GM23248 (cell line): ENCODE measurements at regions not wholly inside any gene's neighbourhood (a gene's known extent, or its start where the extent isn't known, plus 50 kb on each side); places are given as distances from the start of the nearest gene placed in this dataset.

ENCODE experiments used
- EZH2 ChIP-seq: fragments of 200-600 bp; sonication (generic); IDR thresholded peaks from 2 replicates; pipeline ENCODE4 v1.6.1; 2018; ENCODE audit warnings: antibody characterized with exemption, mild to moderate bottlenecking; ENCODE audit not compliant: insufficient read depth, poor library complexity, severe bottlenecking
- EZH2phosphoT487 ChIP-seq: fragments of 200-600 bp; sonication (generic); IDR thresholded peaks from 2 replicates; pipeline ENCODE4 v1.6.1; 2018; ENCODE audit warnings: antibody characterized with exemption, moderate library complexity, mild to moderate bottlenecking, low read depth; ENCODE audit not compliant: insufficient read depth

DNA sequence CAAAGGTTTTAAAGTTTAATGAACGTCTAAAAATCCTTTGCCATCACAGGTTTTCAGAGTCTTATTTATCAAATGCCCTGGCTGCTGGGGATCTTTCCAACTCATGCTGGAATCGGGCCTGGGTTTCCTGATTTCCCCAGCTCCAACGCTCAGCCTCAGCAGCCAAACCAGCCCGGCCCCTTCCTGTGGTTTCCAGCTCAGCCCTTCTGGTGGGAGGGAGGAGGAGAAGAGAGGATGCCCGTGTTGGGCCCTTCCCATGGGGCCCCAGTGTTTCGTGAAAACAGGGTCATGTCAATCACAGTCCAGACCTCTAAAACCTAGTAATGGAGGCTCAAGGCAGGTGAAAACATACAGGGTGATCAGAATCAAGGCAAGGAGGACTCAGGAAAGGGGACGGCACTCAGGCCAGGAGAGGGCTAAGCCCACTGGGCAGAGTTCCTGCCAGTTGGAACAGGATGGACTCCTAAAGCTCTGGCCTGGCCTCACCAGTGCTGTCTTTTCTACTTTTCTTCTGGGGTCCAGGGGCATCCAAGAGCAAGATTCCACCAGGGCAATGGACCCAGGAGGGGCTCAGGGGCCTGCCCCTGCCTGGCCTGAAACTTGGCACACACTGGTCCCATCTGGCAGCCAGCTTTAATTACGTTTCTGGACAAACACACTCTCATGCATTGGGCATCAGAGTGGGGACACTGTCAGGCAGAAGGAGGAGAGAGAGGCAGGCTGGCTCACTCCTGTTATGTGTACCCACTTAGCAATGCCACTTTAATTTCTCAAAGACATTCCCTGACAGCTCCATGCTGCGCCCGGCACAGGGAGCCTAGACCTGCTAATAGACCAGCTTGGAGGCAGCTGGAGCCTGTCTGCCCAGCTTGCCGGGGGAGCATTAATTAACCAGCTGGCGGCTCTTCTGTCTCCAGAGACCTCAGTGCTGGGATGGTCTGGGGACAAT is 194.6 kb downstream of the FAM43A start:
- no peak for TF ChIP-seq EZH2
- no peak for TF ChIP-seq EZH2phosphoT487
